DND-41 (cell line): ENCODE measurements at regions not wholly inside any gene's neighbourhood (a gene's known extent, or its start where the extent isn't known, plus 50 kb on each side); places are given as distances from the start of the nearest gene placed in this dataset.

Source experiments
- CTCF ChIP-seq: IDR thresholded peaks from 2 replicates; pipeline ENCODE4 v1.5.1; 2012; ENCODE audit warnings: borderline replicate concordance, low read length, moderate library complexity, mild to moderate bottlenecking; ENCODE audit not compliant: poor library complexity, severe bottlenecking; ENCODE audit errors: extremely low read depth
- EZH2 ChIP-seq: IDR thresholded peaks from 3 replicates; pipeline ENCODE4 v1.6.1; 2012; ENCODE audit warnings: borderline replicate concordance, low read depth, mild to moderate bottlenecking, moderate library complexity, low read length, inconsistent platforms; ENCODE audit not compliant: severe bottlenecking

- TF ChIP-seq CTCF = no peak
- no peak for TF ChIP-seq EZH2
Measured at GRCh38 chr3:134106580-134106979, 76.9 kb upstream of the SLCO2A1 start.
